ENCODE measurements at regions not wholly inside any gene's neighbourhood (a gene's known extent, or its start where the extent isn't known, plus 50 kb on each side); places are given as distances from the start of the nearest gene placed in this dataset.
"Not testable (repeated sequence)": the region's sequence is repeated elsewhere in the genome, so short reads cannot be mapped to it uniquely, and the experiment has no call there.

DNA sequence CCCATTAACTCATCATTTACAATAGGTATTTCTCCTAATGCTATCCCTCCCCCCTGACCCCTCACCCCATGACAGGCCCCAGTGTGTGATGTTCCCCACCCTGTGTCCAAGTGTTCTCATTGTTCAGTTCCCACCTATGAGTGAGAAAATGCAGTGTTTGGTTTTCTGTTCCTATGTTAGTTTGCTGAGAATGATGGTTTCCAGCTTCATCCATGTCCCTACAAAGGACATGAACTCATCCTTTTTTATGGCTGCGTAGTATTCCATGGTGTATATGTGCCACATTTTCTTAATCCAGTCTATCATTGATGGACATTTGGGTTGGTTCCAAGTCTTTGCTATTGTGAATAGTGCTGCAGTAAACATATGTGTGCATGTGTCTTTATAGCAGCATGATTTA is 378.3 kb downstream of the HLX start:
- not testable (repeated sequence) for DNase-seq (ENCODE audit: low spot score)

- DNase-seq (ENCODE audit: low spot score) = not testable (repeated sequence)
These were observed 383.4 kb downstream of the HLX start for GRCh38 chr1:221262677-221263076.

GRCh38 chr1:221263831-221264767 is 384.9 kb downstream of the HLX start:
- peak; percentile 81 for DNase-seq (ENCODE audit: low spot score)

- no peak for DNase-seq (ENCODE audit: low spot score)
These were observed 385.6 kb downstream of the HLX start for GRCh38 chr1:221264848-221265247.

GRCh38 chr1:221268295-221268694 is 389.1 kb downstream of the HLX start:
- DNase-seq (ENCODE audit: low spot score) = no peak

- no peak for DNase-seq (ENCODE audit: low spot score)
These were observed 392.5 kb downstream of the HLX start for GRCh38 chr1:221271701-221272100.

DNA sequence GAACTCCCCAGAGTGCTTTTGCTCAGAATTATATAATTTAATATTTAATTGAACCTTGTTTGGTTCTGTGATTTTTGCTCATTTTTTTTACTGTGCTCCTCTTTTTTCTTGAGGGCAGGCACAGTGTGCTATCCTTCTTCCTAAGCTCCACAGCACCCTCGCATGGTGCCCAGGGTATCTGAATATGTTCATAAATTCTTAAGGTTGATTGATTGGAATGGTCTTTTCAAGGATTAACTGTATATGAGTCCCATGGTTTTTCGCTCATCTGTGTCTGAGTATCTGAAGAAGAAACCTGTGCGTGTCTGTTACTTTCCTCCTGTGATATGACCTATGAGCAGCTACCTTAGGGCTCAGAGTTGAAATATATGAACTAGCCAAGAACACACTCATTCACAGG is 393.7 kb downstream of the HLX start:
- no peak for DNase-seq (ENCODE audit: low spot score)

DNA sequence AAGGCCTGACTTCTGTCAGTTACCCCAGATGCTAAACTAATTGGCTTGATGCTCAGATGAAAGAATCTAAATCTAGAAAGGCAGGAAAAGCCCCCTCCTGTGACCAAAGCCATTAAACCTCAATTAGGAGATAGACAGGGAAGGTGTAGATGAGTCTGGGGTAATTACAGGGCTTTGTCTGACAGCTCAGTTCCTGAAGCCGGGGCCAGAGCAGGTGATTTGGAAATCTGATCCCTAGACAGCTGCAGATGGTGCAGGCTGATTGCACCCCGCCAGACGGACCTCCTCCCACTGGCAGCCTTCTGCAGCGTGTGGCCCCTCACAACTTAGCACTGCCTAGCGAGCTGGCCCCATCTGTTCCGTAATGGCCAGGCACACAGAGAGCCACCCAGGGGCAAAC is 395.1 kb downstream of the HLX start:
- no peak for DNase-seq (ENCODE audit: low spot score)

GRCh38 chr1:221276896-221277409 is 397.7 kb downstream of the HLX start:
- DNase-seq (ENCODE audit: low spot score) = no peak

- DNase-seq (ENCODE audit: low spot score) = no peak
These were observed 399.9 kb downstream of the HLX start for GRCh38 chr1:221279146-221279545.

- no peak for DNase-seq (ENCODE audit: low spot score)
These were observed 404.3 kb downstream of the HLX start for GRCh38 chr1:221283532-221283931.

GRCh38 chr1:221284028-221284427 is 404.8 kb downstream of the HLX start:
- peak; percentile 72 for DNase-seq (ENCODE audit: low spot score)

GRCh38 chr1:221284991-221285390 is 405.7 kb downstream of the HLX start:
- not testable (repeated sequence) for DNase-seq (ENCODE audit: low spot score)

DNA sequence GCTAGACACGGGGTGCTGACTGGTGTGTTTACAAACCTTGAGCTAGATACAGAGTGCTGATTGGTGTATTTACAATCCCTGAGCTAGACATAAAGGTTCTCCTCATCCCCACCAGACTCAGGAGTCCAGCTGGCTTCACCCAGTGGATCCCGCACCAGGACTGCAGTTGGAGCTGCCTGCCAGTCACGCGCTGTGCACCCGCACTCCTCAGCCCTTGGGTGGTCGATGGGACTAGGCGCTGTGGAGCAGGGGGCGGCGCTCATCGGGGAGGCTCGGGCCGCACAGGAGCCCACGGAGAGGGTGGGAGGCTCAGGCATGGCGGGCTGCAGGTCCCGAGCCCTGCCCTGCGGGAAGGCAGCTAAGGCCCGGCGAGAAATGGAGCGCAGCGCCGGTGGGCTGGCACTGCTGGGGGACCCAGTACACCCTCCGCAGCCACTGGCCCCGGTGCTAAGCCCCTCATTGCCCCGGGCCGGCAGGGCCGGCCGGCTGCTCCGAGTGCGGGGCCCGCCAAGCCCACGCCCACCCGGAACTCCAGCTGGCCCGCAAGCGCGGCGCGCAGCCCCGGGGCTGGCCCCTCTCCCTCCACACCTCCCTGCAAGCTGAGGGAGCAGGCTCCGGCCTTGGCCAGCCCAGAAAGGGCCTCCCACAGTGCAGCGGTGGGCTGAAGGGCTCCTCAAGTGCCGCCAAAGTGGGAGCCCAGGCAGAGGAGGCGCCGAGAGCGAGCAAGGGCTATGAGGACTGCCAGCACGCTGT is 406.4 kb downstream of the HLX start:
- DNase-seq (ENCODE audit: low spot score) = not testable (repeated sequence)

DNA sequence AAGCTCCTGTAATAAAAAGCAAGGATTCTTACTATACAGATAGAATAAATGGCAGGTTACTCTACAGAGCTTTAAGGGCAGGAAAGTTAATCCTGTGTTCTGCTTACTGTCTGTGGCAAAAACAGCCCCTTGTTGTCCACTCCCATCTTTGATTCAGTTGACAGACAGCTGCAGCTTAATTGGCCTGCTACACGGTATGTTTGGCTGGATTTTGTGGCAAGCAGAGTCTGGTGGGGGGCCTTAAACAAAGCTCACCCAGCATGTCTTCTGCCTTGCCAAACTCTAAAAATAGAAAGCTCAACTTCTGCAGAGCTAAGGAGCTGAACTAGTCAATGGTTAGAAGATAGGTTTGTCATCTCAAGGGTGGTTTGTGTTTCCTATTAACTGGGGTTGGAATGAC is 407.2 kb downstream of the HLX start:
- DNase-seq (ENCODE audit: low spot score) = no peak

- no peak for DNase-seq (ENCODE audit: low spot score)
These were observed 409.9 kb downstream of the HLX start for GRCh38 chr1:221289103-221289502.

DNA sequence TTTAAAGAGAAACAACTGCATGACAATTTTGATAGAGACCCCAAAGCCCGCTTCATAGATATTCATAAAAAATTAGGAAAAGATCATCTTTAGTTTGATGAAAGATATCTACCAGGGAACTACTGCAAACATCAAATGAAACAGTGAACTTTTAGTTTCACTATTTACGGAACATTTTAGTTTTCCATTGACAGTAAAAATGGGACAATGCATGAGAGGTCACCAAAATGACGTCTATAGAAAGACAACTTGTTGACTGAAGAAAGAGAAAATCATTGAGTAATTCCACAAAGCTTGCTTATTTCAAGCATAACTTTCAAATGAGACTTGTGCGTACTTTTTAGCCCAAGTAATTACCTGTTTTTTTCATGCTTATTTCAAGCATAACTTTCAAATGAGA is 411.4 kb downstream of the HLX start:
- DNase-seq (ENCODE audit: low spot score) = no peak

- DNase-seq (ENCODE audit: low spot score) = no peak
These were observed 411.9 kb downstream of the HLX start for GRCh38 chr1:221291113-221291512.

- no peak for DNase-seq (ENCODE audit: low spot score)
These were observed 413.4 kb downstream of the HLX start for GRCh38 chr1:221292652-221293051.

DNA sequence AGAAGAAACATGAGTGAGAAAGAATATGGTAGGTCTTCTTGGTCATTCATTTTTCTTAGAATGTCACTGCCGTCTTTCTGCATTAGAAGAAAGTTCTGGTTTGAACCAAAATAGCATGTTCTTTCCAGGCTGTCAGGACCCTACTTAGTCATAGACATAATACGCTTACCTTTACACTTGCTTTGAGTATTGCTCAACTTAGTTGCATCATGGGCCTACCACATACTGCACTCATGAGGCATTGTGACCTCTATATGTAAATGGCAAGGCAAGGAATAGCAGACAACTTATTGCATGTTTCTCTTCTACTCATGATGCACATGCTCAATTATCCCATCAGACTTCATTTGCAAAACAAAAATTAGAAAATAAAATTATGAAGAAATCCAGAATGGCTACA is 415.0 kb downstream of the HLX start:
- DNase-seq (ENCODE audit: low spot score) = no peak

GRCh38 chr1:221302357-221302756 is 423.1 kb downstream of the HLX start:
- DNase-seq (ENCODE audit: low spot score) = no peak

DNA sequence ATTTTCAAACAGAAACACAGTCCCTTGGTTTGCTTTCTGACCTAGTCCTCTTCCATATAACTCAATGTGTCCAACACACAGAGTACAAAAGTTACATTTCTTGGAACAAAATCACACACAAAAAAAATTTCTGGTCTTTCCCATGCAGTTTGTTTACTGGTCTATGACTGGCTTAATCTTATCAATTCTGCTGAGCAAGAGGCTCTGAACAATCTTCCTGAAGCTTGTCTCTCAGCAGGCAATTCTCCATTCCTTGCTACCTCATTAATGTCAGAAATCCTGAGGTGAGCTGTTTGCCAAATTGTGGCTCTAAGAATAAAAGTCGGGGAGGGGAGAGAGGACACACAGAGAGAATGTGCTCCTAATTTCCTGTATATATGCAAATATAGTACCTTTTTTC is 423.6 kb downstream of the HLX start:
- no peak for DNase-seq (ENCODE audit: low spot score)

DNA sequence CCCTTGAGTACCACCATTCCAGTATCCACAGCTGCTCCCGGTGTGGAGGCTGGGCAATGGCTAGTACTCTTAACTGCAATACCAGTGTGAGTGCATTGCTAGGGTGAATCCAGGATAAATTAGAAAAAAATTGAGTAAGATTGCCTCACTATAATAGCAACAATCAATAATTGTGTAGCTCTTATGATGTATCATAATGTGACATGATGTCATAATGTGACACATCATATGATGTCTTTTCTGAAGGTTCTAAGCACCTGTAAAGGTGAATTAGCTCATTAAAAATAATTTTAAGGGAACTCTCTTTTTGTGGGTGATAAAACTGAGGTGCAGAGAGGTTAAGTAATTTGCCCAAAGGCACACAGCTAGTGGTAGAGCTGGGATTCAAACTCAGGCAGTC is 424.4 kb downstream of the HLX start:
- DNase-seq (ENCODE audit: low spot score) = no peak
